Fibroblast of lung (primary cell): ENCODE measurements at regions not wholly inside any gene's neighbourhood (a gene's known extent, or its start where the extent isn't known, plus 50 kb on each side); places are given as distances from the start of the nearest gene placed in this dataset.

Source experiments
- EZH2 ChIP-seq: IDR thresholded peaks from 2 replicates; pipeline ENCODE4 v1.5.1; 2012; ENCODE audit warnings: low read length, control low read depth, mild to moderate bottlenecking; ENCODE audit errors: missing control alignments
- TF ChIP-seq, protein P1 (sequence below), 2 donors: IDR thresholded peaks in 1 of 2; conservative IDR thresholded peaks in 1 of 2; 1 replicate in 1 of 2; 2 replicates in 1 of 2; pipeline ENCODE4 v1.5.1; 2011 to 2012; ENCODE audit warnings: low read length in 2 of 2, control low read depth in 1 of 2, inconsistent platforms in 1 of 2, low read depth in 1 of 2, mild to moderate bottlenecking in 1 of 2

DNA sequence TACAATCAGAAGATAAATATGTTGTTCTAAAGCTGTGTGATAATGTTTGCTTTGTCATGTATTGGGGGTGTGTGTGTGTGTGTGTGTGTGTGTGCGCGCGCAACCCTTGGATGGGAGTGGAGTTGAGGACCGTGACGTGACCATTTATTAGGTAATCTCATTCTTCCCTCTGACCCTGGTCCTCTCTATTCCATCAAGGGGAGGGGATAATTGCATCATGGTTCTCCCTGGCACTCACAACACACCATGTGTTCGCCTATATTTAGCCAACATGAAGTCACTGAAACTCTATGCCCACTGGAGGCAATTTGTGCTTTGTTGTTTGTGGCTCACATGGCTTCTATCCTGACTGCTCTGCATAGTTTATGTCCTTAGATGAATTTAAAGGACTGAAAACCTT lies 79.8 kb upstream of the LRPPRC start:
- TF ChIP-seq, protein P1, sequence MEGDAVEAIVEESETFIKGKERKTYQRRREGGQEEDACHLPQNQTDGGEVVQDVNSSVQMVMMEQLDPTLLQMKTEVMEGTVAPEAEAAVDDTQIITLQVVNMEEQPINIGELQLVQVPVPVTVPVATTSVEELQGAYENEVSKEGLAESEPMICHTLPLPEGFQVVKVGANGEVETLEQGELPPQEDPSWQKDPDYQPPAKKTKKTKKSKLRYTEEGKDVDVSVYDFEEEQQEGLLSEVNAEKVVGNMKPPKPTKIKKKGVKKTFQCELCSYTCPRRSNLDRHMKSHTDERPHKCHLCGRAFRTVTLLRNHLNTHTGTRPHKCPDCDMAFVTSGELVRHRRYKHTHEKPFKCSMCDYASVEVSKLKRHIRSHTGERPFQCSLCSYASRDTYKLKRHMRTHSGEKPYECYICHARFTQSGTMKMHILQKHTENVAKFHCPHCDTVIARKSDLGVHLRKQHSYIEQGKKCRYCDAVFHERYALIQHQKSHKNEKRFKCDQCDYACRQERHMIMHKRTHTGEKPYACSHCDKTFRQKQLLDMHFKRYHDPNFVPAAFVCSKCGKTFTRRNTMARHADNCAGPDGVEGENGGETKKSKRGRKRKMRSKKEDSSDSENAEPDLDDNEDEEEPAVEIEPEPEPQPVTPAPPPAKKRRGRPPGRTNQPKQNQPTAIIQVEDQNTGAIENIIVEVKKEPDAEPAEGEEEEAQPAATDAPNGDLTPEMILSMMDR (conservative IDR thresholded peaks at IDR 0.05 in 1 of 2, IDR thresholded peaks at IDR 0.05 in 1 of 2; ENCODE audit: low read depth in 1 of 2, low read length in 2 of 2): no peak
- TF ChIP-seq EZH2: no peak
